ENCODE measurements at regions not wholly inside any gene's neighbourhood (a gene's known extent, or its start where the extent isn't known, plus 50 kb on each side); places are given as distances from the start of the nearest gene placed in this dataset.

- TF ChIP-seq CTCF (IDR thresholded peaks at IDR 0.05; ENCODE audit: borderline replicate concordance, extremely low read depth, low read length, poor library complexity, severe bottlenecking) (no peak), EZH2 (IDR thresholded peaks at IDR 0.05; ENCODE audit: borderline replicate concordance, low read depth, low read length, severe bottlenecking) (no peak)
Observed at GRCh38 chr3:194944526-194944925, 258.8 kb downstream of the FAM43A start.
